Thoracic aorta (tissue), 2 donors: ENCODE measurements at regions not wholly inside any gene's neighbourhood (a gene's known extent, or its start where the extent isn't known, plus 50 kb on each side); places are given as distances from the start of the nearest gene placed in this dataset.

Source experiments
- ATAC-seq: fragments of 150-250 bp; one replicate; pipeline ENCODE4 v1.8.0; 2017; ENCODE audit warnings: low read depth; ENCODE audit not compliant: insufficient number of reproducible peaks, low FRiP score
- DNase-seq: peaks from one replicate; pipeline ENCODE4 v3.0.0-alpha.2; 2020; ENCODE audit warnings: low spot score
- H3K27ac ChIP-seq, 2 donors: fragments of 200-600 bp; sonication (generic); 1 replicate in 1 of 2; 2 replicates in 1 of 2; pipeline ENCODE4 v1.5.1; 2016; ENCODE audit warnings: mild to moderate bottlenecking in 2 of 2, moderate library complexity in 2 of 2
- H3K27me3 ChIP-seq: fragments of 200-600 bp; sonication (generic); replicated peaks from 2 replicates; pipeline ENCODE4 v1.6.0; 2016; ENCODE audit warnings: mild to moderate bottlenecking; ENCODE audit not compliant: insufficient read depth
- H3K36me3 ChIP-seq: fragments of 200-600 bp; sonication (generic); one replicate; pipeline ENCODE4 v1.5.1; 2016
- H3K4me1 ChIP-seq, 2 donors: fragments of 200-600 bp; sonication (generic); 1 replicate in 1 of 2; 2 replicates in 1 of 2; pipeline versions ENCODE4 v1.5.1 to v1.6.0; 2016; ENCODE audit warnings: low read depth in 2 of 2, mild to moderate bottlenecking in 1 of 2; ENCODE audit not compliant: control insufficient read depth in 1 of 2
- H3K4me3 ChIP-seq: fragments of 200-600 bp; sonication (generic); 2 replicates; pipeline ENCODE4 v1.5.1; 2016; ENCODE audit warnings: mild to moderate bottlenecking
- H3K9me3 ChIP-seq: fragments of 200-600 bp; sonication (generic); 2 replicates; pipeline ENCODE4 v1.5.1; 2016
- CTCF ChIP-seq: fragments of 200-600 bp; sonication (generic); IDR thresholded peaks from one replicate; pipeline ENCODE4 v1.5.1; 2019; ENCODE audit warnings: antibody characterized with exemption

- TF ChIP-seq CTCF = no peak
- ATAC-seq (no peak), DNase-seq (no peak)
- Histone ChIP-seq H3K4me3 (no peak overlapping the region), H3K27ac (no peak overlapping the region), H3K27me3 (no peaks in the 10 kb centered on the region), H3K9me3 (no peaks in the 10 kb centered on the region), H3K36me3 (no peaks in the 10 kb centered on the region), H3K4me1 (no peaks in the 10 kb centered on the region)
Measured at GRCh38 chr6:147023581-147023980, 180.6 kb upstream of the STXBP5 start.

DNA sequence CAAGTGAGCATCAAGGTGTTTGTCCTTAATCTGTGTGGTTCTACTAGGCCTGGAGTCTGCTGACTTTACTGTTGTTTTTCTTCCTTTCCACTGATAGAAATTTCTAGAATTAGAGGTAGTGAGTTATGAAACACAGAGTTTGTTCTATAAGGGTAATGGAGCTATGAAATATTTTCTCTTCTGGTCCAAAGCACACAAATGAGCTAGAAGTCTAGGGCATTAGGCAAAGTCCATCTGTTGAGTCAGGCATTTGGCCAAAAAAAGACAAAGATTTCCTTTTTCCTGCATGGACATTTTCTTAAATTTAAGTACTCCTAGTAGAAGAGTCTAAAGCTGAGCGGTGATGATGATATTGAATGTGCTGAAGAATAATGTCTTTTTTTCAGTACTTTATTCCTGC lies 174.3 kb upstream of the STXBP5 start:
- no peak for DNase-seq
- H3K27me3 ChIP-seq = no peaks in the 10 kb centered on the region
- H3K27ac ChIP-seq = no peak overlapping the region
- H3K4me1 ChIP-seq = no peaks in the 10 kb centered on the region
- TF ChIP-seq CTCF = no peak
- no peaks in the 10 kb centered on the region for H3K36me3 ChIP-seq
- no peaks in the 10 kb centered on the region for H3K9me3 ChIP-seq
- no peak overlapping the region for H3K4me3 ChIP-seq
- ATAC-seq = no peak

DNA sequence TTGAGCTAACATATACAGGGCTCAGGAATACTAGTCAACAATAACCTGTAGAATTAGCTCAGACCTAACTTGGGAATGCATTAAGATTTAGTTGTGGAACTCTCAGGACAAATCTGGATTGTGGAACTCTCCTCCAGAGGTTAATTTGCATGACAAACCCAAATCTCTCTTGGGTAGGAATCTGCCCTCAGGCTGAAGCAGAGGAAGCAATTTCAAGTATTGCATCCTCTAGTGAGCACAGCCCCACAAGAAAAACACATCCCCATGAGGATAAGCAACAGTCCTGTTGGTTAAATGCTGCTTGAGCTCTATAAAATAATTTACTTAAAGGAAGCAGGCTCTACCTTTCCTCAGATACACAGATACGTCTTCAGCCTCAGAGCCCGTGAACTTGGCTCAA lies 170.9 kb upstream of the STXBP5 start:
- DNase-seq = no peak
- Histone ChIP-seq H3K27me3 (no peaks in the 10 kb centered on the region), H3K4me3 (no peak overlapping the region), H3K27ac (no peak overlapping the region), H3K9me3 (no peaks in the 10 kb centered on the region), H3K4me1 (no peaks in the 10 kb centered on the region), H3K36me3 (no peaks in the 10 kb centered on the region)
- no peak for ATAC-seq
- TF ChIP-seq CTCF = no peak

DNA sequence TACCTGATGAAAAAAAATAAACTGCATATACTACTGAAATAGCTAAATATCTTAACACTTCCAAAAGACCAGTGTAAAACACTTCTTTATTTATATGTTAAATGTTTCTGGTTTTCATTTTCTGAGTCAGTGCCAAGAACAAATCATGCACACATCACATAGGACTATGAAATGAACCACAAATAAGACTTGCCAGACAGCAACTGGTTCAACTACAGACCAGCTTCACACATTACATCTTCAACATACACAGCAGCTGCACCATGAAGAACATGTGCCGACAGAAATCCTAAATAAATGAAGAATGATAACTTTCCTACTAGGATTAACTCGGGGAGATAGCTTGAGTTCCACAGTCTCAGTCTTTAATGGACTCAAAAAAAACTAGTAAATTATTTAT lies 168.3 kb upstream of the STXBP5 start:
- Histone ChIP-seq H3K4me1 (no peaks in the 10 kb centered on the region), H3K27ac (no peak overlapping the region), H3K36me3 (no peaks in the 10 kb centered on the region), H3K9me3 (no peaks in the 10 kb centered on the region), H3K4me3 (no peak overlapping the region), H3K27me3 (no peaks in the 10 kb centered on the region)
- DNase-seq = no peak
- TF ChIP-seq CTCF = no peak
- ATAC-seq = no peak

DNA sequence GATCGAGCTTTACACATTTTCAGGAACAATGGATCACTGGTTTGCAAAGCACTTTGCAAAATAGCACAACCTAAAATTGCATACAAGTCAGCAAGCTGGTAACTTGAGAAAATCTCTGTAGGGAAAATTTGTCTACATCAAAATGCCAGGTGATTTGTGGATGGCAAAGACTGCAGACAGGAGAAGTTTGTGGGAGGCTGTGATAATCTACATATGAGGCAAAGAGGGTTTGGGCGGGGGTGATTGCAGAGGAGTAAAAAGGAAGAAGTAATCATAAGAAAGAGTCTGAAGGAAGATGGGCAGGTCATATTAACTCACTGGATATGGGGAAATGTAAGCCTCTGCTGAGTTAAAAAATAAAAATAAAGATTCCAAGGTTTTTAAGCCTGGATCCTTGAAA lies 166.3 kb upstream of the STXBP5 start:
- no peak for TF ChIP-seq CTCF
- no peak overlapping the region for H3K4me3 ChIP-seq
- DNase-seq = no peak
- H3K9me3 ChIP-seq = no peaks in the 10 kb centered on the region
- ATAC-seq = no peak
- no peaks in the 10 kb centered on the region for H3K36me3 ChIP-seq
- no peak overlapping the region for H3K27ac ChIP-seq
- no peaks in the 10 kb centered on the region for H3K4me1 ChIP-seq
- no peaks in the 10 kb centered on the region for H3K27me3 ChIP-seq
